GM18873 (cell line): ENCODE measurements at regions not wholly inside any gene's neighbourhood (a gene's known extent, or its start where the extent isn't known, plus 50 kb on each side); places are given as distances from the start of the nearest gene placed in this dataset.
"Not testable (repeated sequence)": the region's sequence is repeated elsewhere in the genome, so short reads cannot be mapped to it uniquely, and the experiment has no call there.

Source experiments
- ATAC-seq: cut with Tn5 transposase; IDR thresholded peaks from one replicate; pipeline ENCODE4 v1.9.1; 2021; ENCODE audit warnings: mild to moderate bottlenecking, moderate library complexity, moderate number of reproducible peaks; ENCODE audit not compliant: unreplicated experiment, low FRiP score

GRCh38 chr16:60636117-60636516, 1400.1 kb downstream of the CDH8 start:
- ATAC-seq = no peak

GRCh38 chr16:60635548-60635947, 1400.7 kb downstream of the CDH8 start:
- no peak for ATAC-seq

GRCh38 chr16:60611844-60612243, 1424.4 kb downstream of the CDH8 start:
- no peak for ATAC-seq

GRCh38 chr16:60608971-60609370, 1427.3 kb downstream of the CDH8 start:
- no peak for ATAC-seq

GRCh38 chr16:60605652-60606051, 1430.6 kb downstream of the CDH8 start:
- not testable (repeated sequence) for ATAC-seq

GRCh38 chr16:60605176-60605575, 1431.1 kb downstream of the CDH8 start:
- no peak for ATAC-seq

- ATAC-seq = no peak
Measured at GRCh38 chr16:60586493-60586892, 1449.7 kb downstream of the CDH8 start.

- ATAC-seq = no peak
Measured at GRCh38 chr16:60582528-60582927, 1453.7 kb downstream of the CDH8 start.

GRCh38 chr16:60566901-60567300, 1469.3 kb downstream of the CDH8 start:
- ATAC-seq = no peak

- ATAC-seq = no peak
Measured at GRCh38 chr16:60564588-60564987, 1471.7 kb downstream of the CDH8 start.

GRCh38 chr16:60563166-60563565, 1473.1 kb downstream of the CDH8 start:
- no peak for ATAC-seq

GRCh38 chr16:60558936-60559335, 1477.3 kb downstream of the CDH8 start:
- ATAC-seq = no peak

GRCh38 chr16:60553090-60553757, 1483.0 kb downstream of the CDH8 start:
- ATAC-seq = no peak

- no peak for ATAC-seq
Measured at GRCh38 chr16:60541535-60541934, 1494.7 kb downstream of the CDH8 start.

GRCh38 chr16:60510941-60511340, 1525.3 kb downstream of the CDH8 start:
- no peak for ATAC-seq

GRCh38 chr16:60510208-60510607, 1526.0 kb downstream of the CDH8 start:
- ATAC-seq = no peak

GRCh38 chr16:60491273-60491672, 1545.0 kb downstream of the CDH8 start:
- ATAC-seq = no peak

- ATAC-seq = no peak
Measured at GRCh38 chr16:60485872-60486489, 1550.3 kb downstream of the CDH8 start.

GRCh38 chr16:60484901-60485300, 1551.3 kb downstream of the CDH8 start:
- no peak for ATAC-seq

GRCh38 chr16:60481591-60481990, 1554.6 kb downstream of the CDH8 start:
- ATAC-seq = no peak

- ATAC-seq = no peak
Measured at GRCh38 chr16:60478810-60479209, 1557.4 kb downstream of the CDH8 start.

GRCh38 chr16:60463986-60464385, 1572.3 kb downstream of the CDH8 start:
- no peak for ATAC-seq
